Osteocyte (in vitro differentiated cells): ENCODE measurements at regions not wholly inside any gene's neighbourhood (a gene's known extent, or its start where the extent isn't known, plus 50 kb on each side); places are given as distances from the start of the nearest gene placed in this dataset.

Experiments
- DNase-seq: peaks from one replicate; pipeline ENCODE4 v3.0.0; 2021; ENCODE audit warnings: mixed read lengths; ENCODE audit not compliant: unreplicated experiment; ENCODE audit errors: extremely low spot score
- H3K27ac Mint-ChIP-seq: one replicate; pipeline ENCODE4 v1.8.0; 2021; ENCODE audit warnings: mild to moderate bottlenecking, mixed read lengths; ENCODE audit not compliant: unreplicated experiment
- H3K27me3 Mint-ChIP-seq: one replicate; pipeline ENCODE4 v1.8.0; 2021; ENCODE audit warnings: mixed read lengths; ENCODE audit not compliant: unreplicated experiment
- H3K36me3 Mint-ChIP-seq: one replicate; pipeline ENCODE4 v1.8.0; 2021; ENCODE audit warnings: mixed read lengths; ENCODE audit not compliant: unreplicated experiment
- H3K4me1 Mint-ChIP-seq: one replicate; pipeline ENCODE4 v1.8.0; 2021; ENCODE audit warnings: mixed read lengths; ENCODE audit not compliant: unreplicated experiment
- H3K4me3 Mint-ChIP-seq: one replicate; pipeline ENCODE4 v1.8.0; 2021; ENCODE audit warnings: mild to moderate bottlenecking, moderate library complexity, mixed read lengths; ENCODE audit not compliant: unreplicated experiment
- H3K9me3 Mint-ChIP-seq: one replicate; pipeline ENCODE4 v1.8.0; 2021; ENCODE audit warnings: mixed read lengths; ENCODE audit not compliant: unreplicated experiment
- CTCF ChIP-seq: fragments of 200-600 bp; sonication (generic); IDR thresholded peaks from 2 replicates; pipeline ENCODE4 v1.5.0; 2021; ENCODE audit warnings: antibody characterized with exemption, mild to moderate bottlenecking, moderate library complexity

DNA sequence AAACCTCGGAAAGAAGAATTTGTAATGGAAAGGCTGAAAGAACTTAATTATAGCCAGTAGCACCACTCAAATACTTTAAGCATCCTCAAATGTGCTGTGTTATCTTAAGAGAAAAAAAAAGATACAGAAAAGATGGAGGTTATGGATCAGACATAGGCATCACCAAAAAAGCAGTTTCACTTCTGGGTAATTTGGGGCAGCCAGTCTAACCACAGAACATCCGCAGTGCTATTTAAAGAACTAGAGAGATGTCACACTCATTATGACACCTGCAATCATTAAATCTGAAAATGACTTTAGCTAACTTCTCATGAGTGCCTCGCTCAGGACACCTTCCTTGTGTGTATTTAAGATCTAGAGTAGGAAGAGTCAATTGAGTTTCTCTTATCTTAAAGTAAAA is 211.8 kb downstream of the RBM26 start:
- H3K27me3 Mint-ChIP-seq, result no peaks in the 10 kb centered on the region
- no peaks in the 10 kb centered on the region for H3K4me1 Mint-ChIP-seq
- no peak for TF ChIP-seq CTCF
- H3K36me3 Mint-ChIP-seq, result no peaks in the 10 kb centered on the region
- no peak overlapping the region for H3K4me3 Mint-ChIP-seq
- DNase-seq, result no peak
- H3K9me3 Mint-ChIP-seq, result no peaks in the 10 kb centered on the region
- no peak overlapping the region for H3K27ac Mint-ChIP-seq

DNA sequence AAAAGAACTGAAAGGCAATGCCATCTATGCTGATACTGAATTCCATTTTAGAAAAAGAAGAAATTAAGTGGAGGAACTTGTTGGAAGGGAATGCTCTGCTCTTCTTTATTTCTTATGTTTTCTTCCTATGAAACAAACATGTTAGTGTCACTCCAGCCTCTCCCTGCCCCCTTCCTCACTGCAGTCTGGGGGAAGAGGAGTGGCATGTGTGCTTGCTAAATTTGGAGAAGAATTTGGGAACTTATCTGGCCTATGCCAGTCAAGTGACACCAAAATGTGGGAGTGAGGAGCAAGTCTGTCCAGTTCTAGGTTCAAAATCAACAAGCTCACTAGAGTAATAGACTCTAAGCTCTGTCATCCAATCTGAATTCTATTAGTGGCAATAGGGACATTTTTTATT is 214.6 kb downstream of the RBM26 start:
- no peaks in the 10 kb centered on the region for H3K9me3 Mint-ChIP-seq
- no peak for DNase-seq
- H3K36me3 Mint-ChIP-seq, result no peaks in the 10 kb centered on the region
- no peaks in the 10 kb centered on the region for H3K27me3 Mint-ChIP-seq
- H3K4me3 Mint-ChIP-seq, result no peak overlapping the region
- no peak for TF ChIP-seq CTCF
- no peak overlapping the region for H3K27ac Mint-ChIP-seq
- no peaks in the 10 kb centered on the region for H3K4me1 Mint-ChIP-seq

DNA sequence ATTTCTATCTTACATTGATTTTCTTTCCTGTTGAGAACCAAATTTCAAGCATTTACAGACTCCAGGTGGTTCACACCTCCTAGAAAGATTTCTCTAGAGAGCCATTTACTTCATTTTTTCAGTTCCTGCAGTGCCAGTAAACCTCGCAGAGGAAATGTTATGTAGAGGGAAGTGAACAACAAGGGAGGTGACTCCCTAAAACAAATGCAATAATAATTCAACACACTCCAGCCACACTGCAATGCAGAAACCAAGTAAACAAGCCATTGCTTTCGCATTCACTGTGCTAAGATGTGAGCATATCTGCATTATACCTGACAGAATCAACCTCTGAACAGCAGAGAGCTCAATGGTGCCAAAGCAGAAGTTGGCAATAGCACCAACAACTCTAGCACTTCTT is 215.1 kb downstream of the RBM26 start:
- Mint-ChIP-seq H3K9me3 (no peaks in the 10 kb centered on the region), H3K36me3 (no peaks in the 10 kb centered on the region), H3K4me1 (no peaks in the 10 kb centered on the region), H3K27ac (no peak overlapping the region), H3K4me3 (no peak overlapping the region), H3K27me3 (no peaks in the 10 kb centered on the region)
- TF ChIP-seq CTCF, result no peak
- DNase-seq, result no peak

DNA sequence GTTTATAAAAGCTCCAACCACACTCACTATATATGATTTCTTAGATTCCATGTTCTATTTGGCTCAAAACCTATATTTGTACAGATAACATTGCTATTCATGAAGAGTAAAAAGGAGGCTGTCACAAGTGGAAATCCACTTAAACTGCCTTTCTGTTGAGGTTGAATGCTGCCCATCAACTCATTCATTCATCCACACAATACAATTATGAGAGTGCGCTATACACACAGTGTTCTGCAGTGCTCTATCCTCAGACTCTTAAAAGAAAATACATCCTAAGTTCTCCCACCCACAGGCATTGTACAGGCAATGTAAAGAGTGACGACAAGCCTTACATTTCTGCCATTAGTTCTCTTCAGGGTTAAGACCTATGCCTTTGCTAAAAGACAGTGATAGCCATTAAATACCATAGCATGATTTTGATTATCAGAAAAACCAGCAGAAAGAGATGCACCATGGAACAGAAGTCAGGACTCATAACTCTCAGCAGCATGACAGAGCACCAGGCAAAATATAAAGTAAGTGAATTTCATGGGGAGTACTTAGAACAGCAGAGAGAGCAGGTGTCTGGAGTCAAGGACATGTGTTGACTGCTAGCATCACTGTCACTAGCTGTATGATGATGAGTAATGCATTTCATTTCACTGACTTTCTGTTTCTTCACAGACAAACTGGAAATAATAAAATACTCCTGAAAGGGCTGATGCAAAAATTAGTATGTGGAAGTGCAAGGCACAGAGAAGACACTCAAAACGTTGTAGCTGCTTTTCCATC is 218.0 kb downstream of the RBM26 start:
- H3K27me3 Mint-ChIP-seq, result no peaks in the 10 kb centered on the region
- TF ChIP-seq CTCF, result no peak
- H3K4me3 Mint-ChIP-seq, result no peak overlapping the region
- DNase-seq, result no peak
- no peaks in the 10 kb centered on the region for H3K4me1 Mint-ChIP-seq
- no peak overlapping the region for H3K27ac Mint-ChIP-seq
- no peaks in the 10 kb centered on the region for H3K36me3 Mint-ChIP-seq
- no peaks in the 10 kb centered on the region for H3K9me3 Mint-ChIP-seq

DNA sequence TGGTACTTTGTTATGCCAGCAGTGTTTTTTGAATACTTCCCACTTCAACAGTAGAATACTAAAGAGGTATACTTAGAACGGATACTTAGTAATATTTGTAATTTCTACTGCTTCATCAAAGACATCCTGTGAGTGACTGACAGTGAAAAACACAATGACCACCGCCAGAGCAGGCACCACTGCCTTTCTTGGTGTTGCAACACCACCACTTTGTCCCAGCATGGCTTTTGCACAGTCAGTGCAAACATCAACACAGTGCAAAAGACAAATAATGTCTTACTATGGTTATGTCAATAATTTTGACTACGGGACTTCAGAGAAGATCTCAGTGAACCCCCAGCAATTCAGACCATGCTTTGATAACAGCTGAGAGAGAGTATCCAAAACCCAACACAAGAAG is 220.5 kb downstream of the RBM26 start:
- Mint-ChIP-seq H3K27ac (no peak overlapping the region), H3K4me3 (no peak overlapping the region), H3K27me3 (no peaks in the 10 kb centered on the region), H3K9me3 (no peaks in the 10 kb centered on the region), H3K4me1 (no peaks in the 10 kb centered on the region), H3K36me3 (no peaks in the 10 kb centered on the region)
- no peak for DNase-seq
- TF ChIP-seq CTCF, result no peak
